Fibroblast of pulmonary artery (primary cell): ENCODE measurements at regions not wholly inside any gene's neighbourhood (a gene's known extent, or its start where the extent isn't known, plus 50 kb on each side); places are given as distances from the start of the nearest gene placed in this dataset.

ENCODE experiments used
- DNase-seq: peaks from one replicate; pipeline ENCODE4 v3.0.0-alpha.2; 2010; ENCODE audit warnings: low read depth
- H3K4me3 ChIP-seq: replicated peaks from 2 replicates; pipeline ENCODE4 v1.5.1; 2011; ENCODE audit warnings: low read depth, mild to moderate bottlenecking, control low read depth, low read length, moderate library complexity
- CTCF ChIP-seq: IDR thresholded peaks from 2 replicates; pipeline ENCODE4 v1.5.1; 2011; ENCODE audit warnings: mild to moderate bottlenecking, control low read depth, low read length, inconsistent platforms; ENCODE audit errors: missing control alignments

- DNase-seq: no peak
- no peak overlapping the region for H3K4me3 ChIP-seq
- no peak for TF ChIP-seq CTCF
Measured at GRCh38 chr22:48350456-48350855, 1477.2 kb downstream of the BRD1 start.

DNA sequence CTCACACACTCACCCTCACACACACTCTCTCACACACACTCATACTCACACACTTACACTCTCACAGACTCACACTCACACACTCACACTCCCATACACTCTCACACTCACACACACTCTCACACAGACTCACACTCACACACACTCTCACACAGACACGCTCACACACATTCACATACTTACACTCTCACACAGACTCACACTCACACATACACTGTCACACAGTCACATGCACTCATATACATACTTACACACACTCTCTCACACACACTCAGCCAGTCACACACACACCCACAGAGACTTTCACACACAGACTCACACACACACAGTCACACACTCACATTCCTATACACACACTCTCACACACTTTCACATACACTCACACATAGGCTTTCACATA, 1478.8 kb downstream of the BRD1 start:
- no peak overlapping the region for H3K4me3 ChIP-seq
- DNase-seq: no peak
- TF ChIP-seq CTCF: no peak

DNA sequence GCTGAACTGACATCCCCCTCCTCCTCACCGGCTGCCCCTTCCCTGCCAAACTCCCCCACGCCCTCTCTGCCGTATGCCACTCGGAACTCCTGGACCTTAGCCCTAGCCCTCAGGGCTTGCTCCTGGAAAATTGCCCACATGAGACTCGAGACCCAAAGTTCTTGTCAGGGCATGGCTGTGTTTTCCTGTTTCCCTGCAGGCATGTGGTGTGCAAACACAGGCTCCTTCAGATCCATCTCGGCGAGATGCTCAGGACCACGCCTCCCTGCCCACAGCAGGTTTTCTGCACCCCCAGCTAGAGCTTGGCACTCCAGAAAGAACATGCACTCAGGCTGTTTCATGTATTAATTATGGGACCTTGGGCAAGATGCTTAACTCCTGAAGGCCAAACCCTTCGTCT, 1480.4 kb downstream of the BRD1 start:
- H3K4me3 ChIP-seq: no peak overlapping the region
- TF ChIP-seq CTCF: no peak
- no peak for DNase-seq

DNA sequence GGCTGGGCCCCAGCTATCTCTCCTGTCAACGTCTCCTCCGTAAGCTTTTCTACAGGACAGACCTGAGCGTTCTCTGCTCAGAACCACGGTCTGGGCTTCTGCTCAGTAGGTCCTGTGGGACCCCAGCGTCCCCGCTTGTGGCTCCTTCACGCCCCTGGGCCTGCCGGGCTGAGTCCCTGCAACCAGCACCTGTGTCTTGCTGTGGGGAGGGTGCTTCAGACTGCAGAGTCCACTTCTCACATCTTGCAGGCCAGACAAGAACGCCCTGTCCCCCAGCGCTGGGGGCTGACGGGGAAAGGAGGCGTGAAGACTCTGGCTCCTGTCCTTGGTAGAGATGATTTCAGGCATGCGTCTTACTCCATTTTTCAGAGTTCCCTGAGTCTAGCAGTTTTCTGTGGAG, 1480.8 kb downstream of the BRD1 start:
- DNase-seq: no peak
- no peak for TF ChIP-seq CTCF
- no peak overlapping the region for H3K4me3 ChIP-seq

GRCh38 chr22:48346311-48346710, 1481.4 kb downstream of the BRD1 start:
- no peak for DNase-seq
- no peak for TF ChIP-seq CTCF
- H3K4me3 ChIP-seq: no peak overlapping the region

GRCh38 chr22:48345631-48346030, 1482.0 kb downstream of the BRD1 start:
- no peak for DNase-seq
- no peak for TF ChIP-seq CTCF

GRCh38 chr22:48343461-48343860, 1484.2 kb downstream of the BRD1 start:
- TF ChIP-seq CTCF: no peak
- no peak for DNase-seq
- H3K4me3 ChIP-seq: no peak overlapping the region

More at GRCh38 chr22:48345631-48346030, 1482.0 kb downstream of the BRD1 start:
- no peak overlapping the region for H3K4me3 ChIP-seq
